Retinal pigment epithelial cell (primary cell): ENCODE measurements at regions not wholly inside any gene's neighbourhood (a gene's known extent, or its start where the extent isn't known, plus 50 kb on each side); places are given as distances from the start of the nearest gene placed in this dataset.

ENCODE experiments used
- DNase-seq: peaks from one replicate; pipeline ENCODE4 v3.0.0-alpha.2; 2010; ENCODE audit warnings: low read depth
- H3K4me3 ChIP-seq: 2 replicates; pipeline ENCODE4 v1.5.1; 2011; ENCODE audit warnings: mild to moderate bottlenecking, low read length, control low read depth, moderate library complexity
- TF ChIP-seq, protein P1 (sequence below): conservative IDR thresholded peaks from 2 replicates; pipeline ENCODE4 v1.5.1; 2011; ENCODE audit warnings: low read depth, low read length, control low read depth, inconsistent platforms

DNA sequence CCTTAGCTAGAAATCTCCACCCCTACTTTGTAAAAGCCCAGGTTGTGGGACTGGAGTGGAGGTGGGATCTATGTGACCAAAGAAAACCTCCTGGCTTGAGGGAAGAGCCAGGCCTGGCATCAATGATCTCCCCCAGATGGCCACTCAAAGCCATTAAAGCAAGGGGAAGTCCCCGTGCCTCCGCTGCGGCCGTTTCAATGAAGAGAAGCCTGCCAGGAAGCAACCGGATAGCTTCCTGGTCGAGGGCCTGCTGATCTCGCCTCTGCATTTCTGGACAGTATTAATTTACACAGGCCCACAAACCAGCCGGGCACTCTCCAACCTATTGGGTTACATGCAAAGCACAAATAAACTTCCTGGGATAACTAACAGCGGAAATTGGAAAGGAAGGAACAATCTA lies 160.5 kb upstream of the MSX2 start:
- TF ChIP-seq, protein P1, sequence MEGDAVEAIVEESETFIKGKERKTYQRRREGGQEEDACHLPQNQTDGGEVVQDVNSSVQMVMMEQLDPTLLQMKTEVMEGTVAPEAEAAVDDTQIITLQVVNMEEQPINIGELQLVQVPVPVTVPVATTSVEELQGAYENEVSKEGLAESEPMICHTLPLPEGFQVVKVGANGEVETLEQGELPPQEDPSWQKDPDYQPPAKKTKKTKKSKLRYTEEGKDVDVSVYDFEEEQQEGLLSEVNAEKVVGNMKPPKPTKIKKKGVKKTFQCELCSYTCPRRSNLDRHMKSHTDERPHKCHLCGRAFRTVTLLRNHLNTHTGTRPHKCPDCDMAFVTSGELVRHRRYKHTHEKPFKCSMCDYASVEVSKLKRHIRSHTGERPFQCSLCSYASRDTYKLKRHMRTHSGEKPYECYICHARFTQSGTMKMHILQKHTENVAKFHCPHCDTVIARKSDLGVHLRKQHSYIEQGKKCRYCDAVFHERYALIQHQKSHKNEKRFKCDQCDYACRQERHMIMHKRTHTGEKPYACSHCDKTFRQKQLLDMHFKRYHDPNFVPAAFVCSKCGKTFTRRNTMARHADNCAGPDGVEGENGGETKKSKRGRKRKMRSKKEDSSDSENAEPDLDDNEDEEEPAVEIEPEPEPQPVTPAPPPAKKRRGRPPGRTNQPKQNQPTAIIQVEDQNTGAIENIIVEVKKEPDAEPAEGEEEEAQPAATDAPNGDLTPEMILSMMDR = no peak
- DNase-seq = no peak
- no peak overlapping the region for H3K4me3 ChIP-seq

DNA sequence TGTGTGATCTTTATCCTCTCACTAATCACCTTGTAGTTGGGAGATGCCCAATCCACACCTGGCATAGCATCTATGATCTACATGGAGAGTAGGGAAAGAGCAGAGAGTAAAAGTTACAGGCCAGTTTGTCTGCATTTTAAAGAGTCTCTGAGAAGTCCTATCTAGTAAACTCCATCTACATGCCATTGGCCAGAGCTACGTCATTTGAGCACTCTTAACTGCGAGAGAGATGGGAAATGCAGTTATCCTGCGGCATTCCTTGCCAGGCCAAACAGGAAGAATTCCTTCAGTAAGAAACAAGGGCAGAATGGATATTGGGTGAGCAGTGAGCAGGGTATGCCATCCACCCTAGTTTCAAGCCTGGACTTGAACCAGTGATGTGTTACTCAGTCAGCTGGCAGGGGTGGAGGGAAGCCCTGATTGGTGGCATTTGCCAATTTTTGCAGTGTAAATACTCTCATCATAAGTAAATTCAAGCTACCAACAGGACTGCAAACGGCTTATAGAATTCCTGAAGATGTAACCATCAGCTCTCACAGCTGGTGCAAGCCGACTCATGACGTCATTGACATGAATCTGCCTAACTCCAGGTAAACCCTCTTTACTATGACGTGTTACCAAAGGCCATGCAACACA lies 156.8 kb upstream of the MSX2 start:
- H3K4me3 ChIP-seq = no peak overlapping the region
- TF ChIP-seq, protein P1 = no peak
- no peak for DNase-seq

DNA sequence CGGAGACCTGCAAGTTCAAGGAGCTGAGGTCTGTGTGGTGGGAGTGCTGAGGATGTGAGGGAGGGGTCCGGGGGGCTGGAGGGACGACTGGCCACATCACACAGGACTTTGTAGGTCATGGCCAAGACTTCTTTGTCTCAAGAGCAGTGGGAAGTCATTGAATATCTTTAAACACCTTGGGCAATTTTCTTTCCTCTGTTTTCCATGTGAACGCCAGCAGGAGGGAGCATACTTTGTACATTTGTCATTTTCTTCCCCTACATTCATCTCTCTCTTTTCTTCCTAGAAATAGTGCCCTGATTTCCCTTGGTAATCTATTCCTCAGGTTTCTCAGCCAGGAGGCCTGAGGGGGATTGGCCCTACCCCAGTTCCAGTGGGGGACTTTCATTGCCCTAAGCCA lies 153.7 kb upstream of the MSX2 start:
- TF ChIP-seq, protein P1 = no peak
- H3K4me3 ChIP-seq = no peak overlapping the region
- DNase-seq = no peak

DNA sequence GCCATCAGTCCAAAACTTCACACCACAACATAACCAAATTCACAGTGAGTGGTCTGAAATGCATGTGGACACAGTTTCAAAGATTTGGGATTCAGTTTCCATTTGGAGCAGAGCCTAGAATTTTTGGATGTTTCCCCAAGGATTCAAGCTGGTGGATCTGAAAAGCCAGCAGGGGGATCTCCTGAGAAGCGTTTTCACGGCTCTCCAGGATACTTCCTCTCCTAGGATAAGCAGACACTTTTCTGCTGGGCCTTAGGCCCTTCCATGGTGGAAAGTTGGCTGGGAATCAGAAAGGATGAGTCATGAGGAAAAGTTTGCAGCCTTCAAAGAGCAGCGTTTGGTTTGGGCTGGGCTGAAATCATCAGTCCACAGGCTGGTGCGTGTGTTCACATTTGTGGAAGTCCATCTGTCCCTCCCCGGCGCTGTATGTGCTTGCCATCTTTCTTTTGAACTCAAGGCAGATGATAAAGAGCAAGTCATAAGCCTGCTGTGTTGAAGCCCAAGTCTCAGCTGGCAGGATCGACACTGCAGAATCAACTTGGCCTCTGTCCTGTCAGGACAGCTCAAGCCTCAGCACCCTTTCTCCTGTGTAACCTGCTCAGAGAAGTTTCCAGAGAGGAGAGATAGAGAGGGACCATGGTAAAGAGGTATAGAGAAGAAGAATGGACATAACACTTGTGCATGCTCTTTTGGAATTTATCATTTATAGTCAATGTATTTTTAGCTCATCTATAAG lies 152.6 kb upstream of the MSX2 start:
- peak; percentile 75 for DNase-seq
- TF ChIP-seq, protein P1 = peak; percentile 55
- H3K4me3 ChIP-seq = no peak overlapping the region

DNA sequence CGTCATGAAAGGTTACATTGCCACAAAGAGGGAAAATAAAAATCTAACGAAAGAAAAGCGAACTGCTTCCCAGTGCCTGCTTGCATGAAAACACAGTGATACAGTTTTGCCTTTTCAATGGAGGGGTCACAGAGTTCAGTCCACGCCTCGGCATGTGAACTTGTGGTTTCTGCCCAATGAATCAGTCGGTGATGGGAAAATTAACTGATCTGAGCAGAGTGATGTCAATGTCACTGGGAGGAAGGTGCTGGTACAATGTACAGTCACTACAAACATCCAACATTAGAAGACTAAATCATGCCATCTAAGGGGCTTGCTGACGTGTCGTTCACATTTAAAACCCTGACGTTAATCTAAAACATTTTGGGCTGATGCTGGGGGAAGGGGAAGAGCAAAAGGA lies 151.8 kb upstream of the MSX2 start:
- no peak overlapping the region for H3K4me3 ChIP-seq
- TF ChIP-seq, protein P1 = no peak
- no peak for DNase-seq

DNA sequence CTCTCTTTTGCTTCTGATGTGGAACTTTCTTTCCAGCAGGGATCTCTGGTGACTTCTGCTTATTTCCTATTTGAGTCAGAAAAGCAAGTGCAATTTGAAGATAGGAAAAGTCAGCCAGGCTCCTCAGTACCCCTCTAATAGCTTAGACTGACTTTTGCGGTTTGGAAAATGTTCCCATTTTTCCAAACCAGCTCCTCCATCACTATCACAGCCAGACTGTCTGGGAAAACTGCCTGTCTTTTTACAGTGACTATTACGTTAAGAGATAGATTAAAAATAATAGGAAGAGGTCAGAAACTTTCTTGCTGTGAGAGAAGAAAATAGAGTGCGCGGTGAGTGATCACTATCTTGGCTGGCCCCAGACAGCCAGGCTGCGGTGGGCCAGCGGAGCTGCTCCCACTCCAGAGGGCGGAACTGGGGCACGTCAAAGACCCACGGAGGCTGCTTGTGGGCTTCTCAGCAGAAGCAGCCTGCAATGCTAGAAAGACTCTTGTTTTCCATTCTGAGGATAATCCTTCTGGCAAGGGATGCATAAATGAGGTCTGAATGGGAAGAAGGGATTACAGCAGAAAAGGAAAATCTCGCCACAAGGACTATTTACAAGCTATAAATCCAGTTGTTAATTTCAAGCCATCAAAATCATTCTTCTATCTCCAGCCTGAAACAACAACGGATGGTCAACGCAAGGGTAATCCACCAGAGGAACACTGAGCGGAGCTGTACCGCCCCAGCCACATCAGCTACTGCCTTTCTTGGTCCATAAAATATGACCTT lies 151.0 kb upstream of the MSX2 start:
- H3K4me3 ChIP-seq = no peak overlapping the region
- no peak for DNase-seq
- TF ChIP-seq, protein P1 = no peak
